ENCODE measurements at regions not wholly inside any gene's neighbourhood (a gene's known extent, or its start where the extent isn't known, plus 50 kb on each side); places are given as distances from the start of the nearest gene placed in this dataset.

GRCh38 chr12:115261691-115262398, 577.9 kb upstream of the TBX3 start:
- H3K27ac ChIP-seq, result no peak overlapping the region
- TF ChIP-seq ZFX (IDR thresholded peaks at IDR 0.05), result no peak
- TF ChIP-seq CTCF (conservative IDR thresholded peaks at IDR 0.05), result no peak

GRCh38 chr12:115260762-115261675, 577.0 kb upstream of the TBX3 start:
- no peak overlapping the region; the same call in 1 of the 2 replicates for H3K27ac ChIP-seq
- TF ChIP-seq ZFX (IDR thresholded peaks at IDR 0.05), result no peak
- TF ChIP-seq CTCF (conservative IDR thresholded peaks at IDR 0.05), result no peak

- H3K27ac ChIP-seq, result no peak overlapping the region; the same call in 1 of the 2 replicates
- TF ChIP-seq CTCF (conservative IDR thresholded peaks at IDR 0.05) (no peak), ZFX (IDR thresholded peaks at IDR 0.05) (no peak)
These were observed 576.2 kb upstream of the TBX3 start for GRCh38 chr12:115259968-115260747.

GRCh38 chr12:115257791-115258190, 573.8 kb upstream of the TBX3 start:
- TF ChIP-seq CTCF (conservative IDR thresholded peaks at IDR 0.05) (no peak), ZFX (IDR thresholded peaks at IDR 0.05) (no peak)
- H3K27ac ChIP-seq, result no peak overlapping the region

- H3K27ac ChIP-seq, result no peak overlapping the region
- TF ChIP-seq ZFX (IDR thresholded peaks at IDR 0.05), result no peak
These were observed 572.0 kb upstream of the TBX3 start for GRCh38 chr12:115255962-115256361.

GRCh38 chr12:115255257-115255656, 571.3 kb upstream of the TBX3 start:
- no peak overlapping the region for H3K27ac ChIP-seq
- TF ChIP-seq CTCF (conservative IDR thresholded peaks at IDR 0.05), result no peak
- TF ChIP-seq ZFX (IDR thresholded peaks at IDR 0.05), result no peak

- TF ChIP-seq CTCF (conservative IDR thresholded peaks at IDR 0.05), result no peak
- no peak overlapping the region for H3K27ac ChIP-seq
These were observed 569.1 kb upstream of the TBX3 start for GRCh38 chr12:115253049-115253448.

Measured in C4-2B (cell line).